ENCODE measurements at regions not wholly inside any gene's neighbourhood (a gene's known extent, or its start where the extent isn't known, plus 50 kb on each side); places are given as distances from the start of the nearest gene placed in this dataset.

- no peak for TF ChIP-seq CHD7 (IDR thresholded peaks at IDR 0.05; ENCODE audit: insufficient replicate concordance, low read length)
These were observed 849.3 kb downstream of the TLE1 start (continued) for GRCh38 chr9:80839821-80840675.
